ENCODE measurements at regions not wholly inside any gene's neighbourhood (a gene's known extent, or its start where the extent isn't known, plus 50 kb on each side); places are given as distances from the start of the nearest gene placed in this dataset.

DNA sequence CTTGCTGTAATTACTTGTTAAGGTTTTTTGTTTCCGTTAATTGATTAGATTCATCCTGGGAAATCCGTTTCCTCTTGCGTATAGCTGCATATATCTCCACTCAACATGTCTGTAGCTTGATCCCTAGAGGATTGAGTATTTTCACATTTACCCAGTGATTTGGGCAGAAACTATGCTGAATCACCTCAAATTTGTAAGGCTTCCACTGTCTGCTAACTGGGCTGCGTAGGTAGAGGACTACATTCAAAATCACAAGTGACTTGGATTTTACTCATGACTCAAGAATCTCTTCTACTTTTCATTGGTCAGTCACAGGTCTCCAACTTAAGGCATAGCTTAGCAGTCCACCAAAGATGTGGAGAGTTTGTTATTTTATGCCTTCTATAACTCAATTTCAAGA lies 141.8 kb downstream of the POLR1F start:
- Histone ChIP-seq H2BK120ac (replicated peaks; ENCODE audit: low read depth, low read length) (no peak overlapping the region), H3K79me2 (ENCODE audit: control insufficient read depth in 1 of 2, insufficient read depth in 2 of 2, low read length in 2 of 2) (no peaks in the 10 kb centered on the region)

More for the DNA sequence above, 141.8 kb downstream of the POLR1F start:
- Histone ChIP-seq H2BK15ac (ENCODE audit: low read length) (no peak overlapping the region), H2BK20ac (ENCODE audit: low read length) (no peak overlapping the region), H2AFZ (ENCODE audit: low read length) (no peak overlapping the region), H3K4me1 (replicated peaks in 1 of 4; ENCODE audit: control insufficient read depth in 3 of 4, insufficient read depth in 4 of 4, low read length in 3 of 4) (no peaks in the 10 kb centered on the region), H4K91ac (replicated peaks; ENCODE audit: insufficient read length, low read length) (no peak overlapping the region), H4K5ac (ENCODE audit: insufficient read length, low read depth, low read length) (no peak overlapping the region), H3K4ac (replicated peaks; ENCODE audit: insufficient read length, low read depth, low read length) (no peak overlapping the region), H3K9ac (replicated peaks in 1 of 4; ENCODE audit: extremely low read depth in 1 of 4, low read depth in 3 of 4, low read length in 3 of 4) (no peak overlapping the region), H2AK5ac (ENCODE audit: low read depth, low read length) (no peak overlapping the region), H2BK12ac (ENCODE audit: low read depth, low read length) (no peak overlapping the region), H4K20me1 (replicated peaks in 1 of 2; ENCODE audit: control insufficient read depth in 1 of 2, insufficient read depth in 2 of 2, low read length in 2 of 2) (no peaks in the 10 kb centered on the region), H3K27me3 (replicated peaks in 1 of 4; ENCODE audit: control insufficient read depth in 3 of 4, extremely low read depth in 1 of 4, insufficient read depth in 3 of 4, low read length in 3 of 4) (no peaks in the 10 kb centered on the region), H3K14ac (ENCODE audit: insufficient read length) (no peak overlapping the region), H3K23me2 (ENCODE audit: low read depth, low read length) (no peaks in the 10 kb centered on the region), H3K23ac (ENCODE audit: insufficient read length) (no peak overlapping the region), H3K4me2 (ENCODE audit: insufficient read depth in 1 of 2, low read depth in 2 of 2, low read length in 2 of 2) (no peak overlapping the region), H3K4me3 (ENCODE audit: extremely low read depth in 1 of 4, insufficient read depth in 2 of 4, low read depth in 3 of 4, low read length in 4 of 4) (no peak overlapping the region), H3K36me3 (ENCODE audit: control insufficient read depth in 2 of 4, insufficient read depth in 4 of 4, low read length in 3 of 4) (no peaks in the 10 kb centered on the region), H3K27ac (ENCODE audit: low read depth, low read length) (no peak overlapping the region), H3K56ac (replicated peaks; ENCODE audit: insufficient read length, low read depth, low read length) (no peak overlapping the region), H3K18ac (ENCODE audit: extremely low read depth, low read length) (no peak overlapping the region), H4K8ac (ENCODE audit: extremely low read depth, insufficient read depth, low read length) (no peak overlapping the region), H3K79me1 (ENCODE audit: low read depth, low read length) (no peaks in the 10 kb centered on the region), H2BK5ac (ENCODE audit: low read depth, low read length) (no peak overlapping the region), H3K9me3 (ENCODE audit: insufficient read depth in 2 of 2, low read depth in 1 of 2, low read length in 1 of 2) (no peaks in the 10 kb centered on the region)
- FAIRE-seq (no peak), DNase-seq (ENCODE audit: low read depth in 1 of 2, low spot score in 2 of 2) (no peak)
- 94% methylated on average over 4 of the region's 4 CpGs; no CpG with 5 or more reads in 1 of the 2 experiments for WGBS, 2 experiments (ENCODE audit: extremely low coverage in 1 of 2, insufficient coverage in 1 of 2, insufficient read length in 1 of 2, insufficient replicate concordance in 2 of 2, low coverage in 1 of 2, low lambda C conversion rate in 2 of 2, missing lambda C conversion rate in 1 of 2)
- no peak for TF ChIP-seq SP2 (IDR thresholded peaks at IDR 0.05; ENCODE audit: low read length)
- TF ChIP-seq JUND (IDR thresholded peaks at IDR 0.05; ENCODE audit: low read length), result no peak
- no peak for TF ChIP-seq SIN3A (conservative IDR thresholded peaks at IDR 0.05 in 1 of 2, IDR thresholded peaks at IDR 0.05 in 1 of 2; ENCODE audit: low read depth in 1 of 2, low read length in 2 of 2)
- TF ChIP-seq TAF7 (optimal IDR thresholded peaks at IDR 0.05; ENCODE audit: borderline replicate concordance, low read depth, low read length), result no peak
- TF ChIP-seq CEBPB (IDR thresholded peaks at IDR 0.05; ENCODE audit: low read depth, low read length), result no peak
- no peak for TF ChIP-seq PHF8 (conservative IDR thresholded peaks at IDR 0.05; ENCODE audit: low read depth, low read length)
- TF ChIP-seq RFX5 (IDR thresholded peaks at IDR 0.05; ENCODE audit: borderline replicate concordance, low read depth, low read length), result no peak
- no peak for TF ChIP-seq CBX5 (IDR thresholded peaks at IDR 0.05; ENCODE audit: low read depth, low read length)
- CTCF ChIA-PET (ENCODE audit: partially characterized antibody), result no interaction called here
- POLR2A ChIA-PET (ENCODE audit: partially characterized antibody), result no interaction called here

Measured in H1 (cell line).